HEK293 (cell line): ENCODE measurements at regions not wholly inside any gene's neighbourhood (a gene's known extent, or its start where the extent isn't known, plus 50 kb on each side); places are given as distances from the start of the nearest gene placed in this dataset.

Source experiments
- KLF7 ChIP-seq: fragments of 450-650 bp; formaldehyde crosslinking; IDR thresholded peaks from 2 replicates; pipeline ENCODE4 v1.5.1; 2016; ENCODE audit warnings: missing biosample characterization, missing genetic modification characterization, borderline replicate concordance
- ZBTB1 ChIP-seq: fragments of 450-650 bp; formaldehyde crosslinking; IDR thresholded peaks from 2 replicates; pipeline ENCODE4 v1.5.1; 2016; ENCODE audit warnings: missing biosample characterization, missing genetic modification characterization
- ZNF239 ChIP-seq: fragments of 450-650 bp; formaldehyde crosslinking; IDR thresholded peaks from 2 replicates; pipeline ENCODE4 v1.5.1; 2016; ENCODE audit warnings: missing biosample characterization, missing genetic modification characterization
- TF ChIP-seq, protein P1 (sequence below): fragments of 450-650 bp; formaldehyde crosslinking; IDR thresholded peaks from 2 replicates; pipeline ENCODE4 v1.5.1; 2016; ENCODE audit warnings: missing biosample characterization, missing genetic modification characterization
- TF ChIP-seq, protein P2 (sequence below): fragments of 450-650 bp; formaldehyde crosslinking; IDR thresholded peaks from 2 replicates; pipeline ENCODE4 v1.5.1; 2017; ENCODE audit warnings: missing biosample characterization, missing genetic modification characterization
- TF ChIP-seq, protein P3 (sequence below): fragments of 450-650 bp; formaldehyde crosslinking; IDR thresholded peaks from 2 replicates; pipeline ENCODE4 v1.5.1; 2016; ENCODE audit warnings: missing biosample characterization, missing genetic modification characterization
- TF ChIP-seq, protein P4 (sequence below): fragments of 450-650 bp; formaldehyde crosslinking; optimal IDR thresholded peaks from 2 replicates; pipeline ENCODE3; 2016; ENCODE audit warnings: missing biosample characterization, mild to moderate bottlenecking, missing genetic modification characterization
- TF ChIP-seq, protein P5 (sequence below): fragments of 450-650 bp; formaldehyde crosslinking; IDR thresholded peaks from 2 replicates; pipeline ENCODE4 v1.5.1; 2017; ENCODE audit warnings: missing biosample characterization, missing genetic modification characterization

DNA sequence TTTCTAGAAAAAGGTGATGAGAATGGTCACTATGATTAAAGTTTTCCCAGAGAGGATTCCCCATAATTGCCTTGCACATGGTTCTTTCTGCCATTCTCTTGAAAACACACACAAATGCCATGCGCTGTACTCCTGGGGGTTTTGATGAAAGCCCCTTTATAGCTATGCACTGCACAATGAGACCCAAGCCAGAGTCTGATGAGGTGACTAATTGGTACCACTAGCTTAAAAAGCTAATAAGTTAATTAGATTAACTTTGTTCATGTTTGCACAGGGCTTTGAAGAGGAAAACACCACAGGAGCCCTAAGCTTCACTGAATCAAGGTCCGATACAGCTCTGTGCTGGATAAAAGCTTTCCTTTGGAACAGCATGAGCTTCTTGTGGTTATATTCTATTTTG lies 132.2 kb downstream of the NKX6-1 start:
- TF ChIP-seq, protein P1, sequence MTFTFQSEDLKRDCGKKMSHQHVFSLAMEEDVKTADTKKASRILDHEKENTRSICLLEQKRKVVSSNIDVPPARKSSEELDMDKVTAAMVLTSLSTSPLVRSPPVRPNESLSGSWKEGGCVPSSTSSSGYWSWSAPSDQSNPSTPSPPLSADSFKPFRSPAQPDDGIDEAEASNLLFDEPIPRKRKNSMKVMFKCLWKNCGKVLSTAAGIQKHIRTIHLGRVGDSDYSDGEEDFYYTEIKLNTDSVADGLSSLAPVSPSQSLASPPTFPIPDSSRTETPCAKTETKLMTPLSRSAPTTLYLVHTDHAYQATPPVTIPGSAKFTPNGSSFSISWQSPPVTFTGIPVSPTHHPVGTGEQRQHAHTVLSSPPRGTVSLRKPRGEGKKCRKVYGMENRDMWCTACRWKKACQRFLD: no peak
- TF ChIP-seq, protein P2, sequence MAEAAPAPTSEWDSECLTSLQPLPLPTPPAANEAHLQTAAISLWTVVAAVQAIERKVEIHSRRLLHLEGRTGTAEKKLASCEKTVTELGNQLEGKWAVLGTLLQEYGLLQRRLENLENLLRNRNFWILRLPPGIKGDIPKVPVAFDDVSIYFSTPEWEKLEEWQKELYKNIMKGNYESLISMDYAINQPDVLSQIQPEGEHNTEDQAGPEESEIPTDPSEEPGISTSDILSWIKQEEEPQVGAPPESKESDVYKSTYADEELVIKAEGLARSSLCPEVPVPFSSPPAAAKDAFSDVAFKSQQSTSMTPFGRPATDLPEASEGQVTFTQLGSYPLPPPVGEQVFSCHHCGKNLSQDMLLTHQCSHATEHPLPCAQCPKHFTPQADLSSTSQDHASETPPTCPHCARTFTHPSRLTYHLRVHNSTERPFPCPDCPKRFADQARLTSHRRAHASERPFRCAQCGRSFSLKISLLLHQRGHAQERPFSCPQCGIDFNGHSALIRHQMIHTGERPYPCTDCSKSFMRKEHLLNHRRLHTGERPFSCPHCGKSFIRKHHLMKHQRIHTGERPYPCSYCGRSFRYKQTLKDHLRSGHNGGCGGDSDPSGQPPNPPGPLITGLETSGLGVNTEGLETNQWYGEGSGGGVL (tag by site-specific recombination): no peak
- TF ChIP-seq, protein P3, sequence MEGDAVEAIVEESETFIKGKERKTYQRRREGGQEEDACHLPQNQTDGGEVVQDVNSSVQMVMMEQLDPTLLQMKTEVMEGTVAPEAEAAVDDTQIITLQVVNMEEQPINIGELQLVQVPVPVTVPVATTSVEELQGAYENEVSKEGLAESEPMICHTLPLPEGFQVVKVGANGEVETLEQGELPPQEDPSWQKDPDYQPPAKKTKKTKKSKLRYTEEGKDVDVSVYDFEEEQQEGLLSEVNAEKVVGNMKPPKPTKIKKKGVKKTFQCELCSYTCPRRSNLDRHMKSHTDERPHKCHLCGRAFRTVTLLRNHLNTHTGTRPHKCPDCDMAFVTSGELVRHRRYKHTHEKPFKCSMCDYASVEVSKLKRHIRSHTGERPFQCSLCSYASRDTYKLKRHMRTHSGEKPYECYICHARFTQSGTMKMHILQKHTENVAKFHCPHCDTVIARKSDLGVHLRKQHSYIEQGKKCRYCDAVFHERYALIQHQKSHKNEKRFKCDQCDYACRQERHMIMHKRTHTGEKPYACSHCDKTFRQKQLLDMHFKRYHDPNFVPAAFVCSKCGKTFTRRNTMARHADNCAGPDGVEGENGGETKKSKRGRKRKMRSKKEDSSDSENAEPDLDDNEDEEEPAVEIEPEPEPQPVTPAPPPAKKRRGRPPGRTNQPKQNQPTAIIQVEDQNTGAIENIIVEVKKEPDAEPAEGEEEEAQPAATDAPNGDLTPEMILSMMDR (tag by site-specific recombination): no peak
- TF ChIP-seq ZBTB1 (no peak), KLF7 (tag by site-specific recombination) (no peak), ZNF239 (tag by site-specific recombination) (no peak)
- TF ChIP-seq, protein P4, sequence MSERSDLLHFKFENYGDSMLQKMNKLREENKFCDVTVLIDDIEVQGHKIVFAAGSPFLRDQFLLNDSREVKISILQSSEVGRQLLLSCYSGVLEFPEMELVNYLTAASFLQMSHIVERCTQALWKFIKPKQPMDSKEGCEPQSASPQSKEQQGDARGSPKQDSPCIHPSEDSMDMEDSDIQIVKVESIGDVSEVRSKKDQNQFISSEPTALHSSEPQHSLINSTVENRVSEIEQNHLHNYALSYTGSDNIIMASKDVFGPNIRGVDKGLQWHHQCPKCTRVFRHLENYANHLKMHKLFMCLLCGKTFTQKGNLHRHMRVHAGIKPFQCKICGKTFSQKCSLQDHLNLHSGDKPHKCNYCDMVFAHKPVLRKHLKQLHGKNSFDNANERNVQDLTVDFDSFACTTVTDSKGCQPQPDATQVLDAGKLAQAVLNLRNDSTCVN (tag by site-specific recombination): no peak
- TF ChIP-seq, protein P5, sequence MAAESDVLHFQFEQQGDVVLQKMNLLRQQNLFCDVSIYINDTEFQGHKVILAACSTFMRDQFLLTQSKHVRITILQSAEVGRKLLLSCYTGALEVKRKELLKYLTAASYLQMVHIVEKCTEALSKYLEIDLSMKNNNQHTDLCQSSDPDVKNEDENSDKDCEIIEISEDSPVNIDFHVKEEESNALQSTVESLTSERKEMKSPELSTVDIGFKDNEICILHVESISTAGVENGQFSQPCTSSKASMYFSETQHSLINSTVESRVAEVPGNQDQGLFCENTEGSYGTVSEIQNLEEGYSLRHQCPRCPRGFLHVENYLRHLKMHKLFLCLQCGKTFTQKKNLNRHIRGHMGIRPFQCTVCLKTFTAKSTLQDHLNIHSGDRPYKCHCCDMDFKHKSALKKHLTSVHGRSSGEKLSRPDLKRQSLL (tag by site-specific recombination): no peak
